SJCRH30 (cell line): ENCODE measurements at regions not wholly inside any gene's neighbourhood (a gene's known extent, or its start where the extent isn't known, plus 50 kb on each side); places are given as distances from the start of the nearest gene placed in this dataset.
A peak's percentile ranks its signal among the peaks of the same experiment; 100 is the strongest.
"Not testable (repeated sequence)": the region's sequence is repeated elsewhere in the genome, so short reads cannot be mapped to it uniquely, and the experiment has no call there.

Experiments
- DNase-seq, 2 experiments: peaks; one replicate each; pipeline ENCODE4 v3.0.0-alpha.2; 2015 to 2020
- H3K27ac ChIP-seq: fragments of 250-450 bp; sonication (Bioruptor Pico); 2 replicates; pipeline ENCODE4 v1.5.1; 2020; ENCODE audit warnings: mild to moderate bottlenecking, moderate library complexity
- H3K27me3 ChIP-seq: fragments of 250-450 bp; sonication (Bioruptor Pico); 2 replicates; pipeline ENCODE4 v1.5.1; 2020; ENCODE audit warnings: mild to moderate bottlenecking, moderate library complexity
- H3K36me3 ChIP-seq: fragments of 250-450 bp; sonication (Bioruptor Pico); 2 replicates; pipeline ENCODE4 v1.5.1; 2020; ENCODE audit warnings: mild to moderate bottlenecking, moderate library complexity
- H3K4me1 ChIP-seq: fragments of 250-450 bp; sonication (Bioruptor Pico); 2 replicates; pipeline ENCODE4 v1.5.1; 2020; ENCODE audit warnings: mild to moderate bottlenecking, moderate library complexity
- H3K4me3 ChIP-seq: fragments of 250-450 bp; sonication (Bioruptor Pico); 2 replicates; pipeline ENCODE4 v1.5.1; 2020; ENCODE audit warnings: mild to moderate bottlenecking, moderate library complexity
- H3K9me3 ChIP-seq: fragments of 250-450 bp; sonication (Bioruptor Pico); replicated peaks from 2 replicates; pipeline ENCODE4 v1.5.1; 2020; ENCODE audit warnings: mild to moderate bottlenecking, moderate library complexity

- not testable (repeated sequence) for H3K36me3 ChIP-seq, H3K27ac ChIP-seq, H3K4me3 ChIP-seq, H3K27me3 ChIP-seq, H3K9me3 ChIP-seq, DNase-seq
- peaks cover 11% of the 10 kb centered on the region; the same call in 1 of the 2 replicates for H3K4me1 ChIP-seq
Observed at GRCh38 chr6:71360556-71361335, 72.1 kb downstream of the OGFRL1 start.

- H3K9me3 ChIP-seq, result no peaks in the 10 kb centered on the region
- no peaks in the 10 kb centered on the region for H3K36me3 ChIP-seq
- H3K27ac ChIP-seq, result no peak overlapping the region
- H3K27me3 ChIP-seq, result no peaks in the 10 kb centered on the region
- H3K4me1 ChIP-seq, result peaks cover 20% of the 10 kb centered on the region
- no peak overlapping the region for H3K4me3 ChIP-seq
- no peak for DNase-seq
Observed at GRCh38 chr6:71364889-71365542, 76.4 kb downstream of the OGFRL1 start.

- Histone ChIP-seq H3K36me3 (0 out of 2 replicates have a peak, but pooled peaks cover 3% of the 10 kb centered on the region), H3K27ac (no peak overlapping the region), H3K4me1 (peaks cover 20% of the 10 kb centered on the region), H3K27me3 (no peaks in the 10 kb centered on the region), H3K9me3 (no peaks in the 10 kb centered on the region), H3K4me3 (no peak overlapping the region)
- peak; percentile 24 to 35 for DNase-seq
Observed at GRCh38 chr6:71367756-71368155, 79.1 kb downstream of the OGFRL1 start.

GRCh38 chr6:71368284-71368683, 79.7 kb downstream of the OGFRL1 start:
- no peak overlapping the region for H3K4me3 ChIP-seq
- no peak for DNase-seq
- H3K36me3 ChIP-seq, result 0 out of 2 replicates have a peak, but pooled peaks cover 3% of the 10 kb centered on the region
- peaks cover 20% of the 10 kb centered on the region for H3K4me1 ChIP-seq
- H3K9me3 ChIP-seq, result no peaks in the 10 kb centered on the region
- no peak overlapping the region for H3K27ac ChIP-seq
- H3K27me3 ChIP-seq, result no peaks in the 10 kb centered on the region

- H3K9me3 ChIP-seq, result no peaks in the 10 kb centered on the region
- DNase-seq, result no peak
Observed at GRCh38 chr6:71371559-71371958, 82.9 kb downstream of the OGFRL1 start.

GRCh38 chr6:71373943-71374342, 85.3 kb downstream of the OGFRL1 start:
- no peak for DNase-seq
- Histone ChIP-seq H3K36me3 (peaks cover 6% of the 10 kb centered on the region; the same call in 1 of the 2 replicates), H3K4me3 (no peak overlapping the region), H3K4me1 (no peaks in the 10 kb centered on the region; the same call in 1 of the 2 replicates), H3K9me3 (no peaks in the 10 kb centered on the region), H3K27me3 (no peaks in the 10 kb centered on the region), H3K27ac (no peak overlapping the region)

More at GRCh38 chr6:71371559-71371958, 82.9 kb downstream of the OGFRL1 start:
- peaks cover 6% of the 10 kb centered on the region; the same call in 1 of the 2 replicates for H3K36me3 ChIP-seq
- peaks cover 4% of the 10 kb centered on the region for H3K4me1 ChIP-seq
- H3K27me3 ChIP-seq, result no peaks in the 10 kb centered on the region
- H3K4me3 ChIP-seq, result no peak overlapping the region
- H3K27ac ChIP-seq, result no peak overlapping the region

GRCh38 chr6:71375676-71376075, 87.1 kb downstream of the OGFRL1 start:
- DNase-seq, result no peak
- Histone ChIP-seq H3K27me3 (no peaks in the 10 kb centered on the region), H3K9me3 (no peaks in the 10 kb centered on the region), H3K4me1 (no peaks in the 10 kb centered on the region; the same call in 1 of the 2 replicates), H3K36me3 (peaks cover 6% of the 10 kb centered on the region; the same call in 1 of the 2 replicates), H3K27ac (no peak overlapping the region), H3K4me3 (no peak overlapping the region)

- Histone ChIP-seq H3K36me3 (peaks cover 6% of the 10 kb centered on the region; the same call in 1 of the 2 replicates), H3K4me1 (peaks cover 3% of the 10 kb centered on the region; the same call in 1 of the 2 replicates), H3K4me3 (no peak overlapping the region), H3K27me3 (no peaks in the 10 kb centered on the region), H3K9me3 (no peaks in the 10 kb centered on the region), H3K27ac (no peak overlapping the region)
- no peak for DNase-seq
Observed at GRCh38 chr6:71376830-71377229, 88.2 kb downstream of the OGFRL1 start.

GRCh38 chr6:71383476-71383875, 94.9 kb downstream of the OGFRL1 start:
- Histone ChIP-seq H3K27me3 (no peaks in the 10 kb centered on the region), H3K27ac (no peak overlapping the region), H3K36me3 (no peaks in the 10 kb centered on the region), H3K9me3 (no peaks in the 10 kb centered on the region), H3K4me1 (peaks cover 7% of the 10 kb centered on the region), H3K4me3 (no peak overlapping the region)
- DNase-seq, result peak in 1 of 2 experiments; percentile 11

GRCh38 chr6:71383901-71384489, 95.4 kb downstream of the OGFRL1 start:
- no peaks in the 10 kb centered on the region for H3K9me3 ChIP-seq
- no peak overlapping the region for H3K4me3 ChIP-seq
- no peaks in the 10 kb centered on the region for H3K36me3 ChIP-seq
- peaks cover 7% of the 10 kb centered on the region for H3K4me1 ChIP-seq
- H3K27me3 ChIP-seq, result no peaks in the 10 kb centered on the region
- H3K27ac ChIP-seq, result no peak overlapping the region
- DNase-seq, result peak; percentile 28 to 69

- no peaks in the 10 kb centered on the region for H3K9me3 ChIP-seq
- H3K4me1 ChIP-seq, result peaks cover 7% of the 10 kb centered on the region
- no peaks in the 10 kb centered on the region for H3K36me3 ChIP-seq
- no peak overlapping the region for H3K4me3 ChIP-seq
- DNase-seq, result no peak
- H3K27me3 ChIP-seq, result no peaks in the 10 kb centered on the region
- no peak overlapping the region for H3K27ac ChIP-seq
Observed at GRCh38 chr6:71385111-71385822, 96.7 kb downstream of the OGFRL1 start.

- Histone ChIP-seq H3K4me3 (no peak overlapping the region), H3K9me3 (no peaks in the 10 kb centered on the region), H3K36me3 (no peaks in the 10 kb centered on the region), H3K27me3 (no peaks in the 10 kb centered on the region), H3K27ac (no peak overlapping the region), H3K4me1 (peaks cover 4% of the 10 kb centered on the region)
- no peak for DNase-seq
Observed at GRCh38 chr6:71386215-71386614, 97.6 kb downstream of the OGFRL1 start.

- Histone ChIP-seq H3K36me3 (no peaks in the 10 kb centered on the region), H3K4me1 (peaks cover 4% of the 10 kb centered on the region), H3K4me3 (no peak overlapping the region), H3K27me3 (no peaks in the 10 kb centered on the region), H3K9me3 (no peaks in the 10 kb centered on the region), H3K27ac (no peak overlapping the region)
- no peak for DNase-seq
Observed at GRCh38 chr6:71387179-71387578, 98.6 kb downstream of the OGFRL1 start.

- Histone ChIP-seq H3K9me3 (no peaks in the 10 kb centered on the region), H3K4me1 (peaks cover 4% of the 10 kb centered on the region), H3K36me3 (no peaks in the 10 kb centered on the region), H3K27ac (no peak overlapping the region), H3K27me3 (no peaks in the 10 kb centered on the region), H3K4me3 (no peak overlapping the region)
- no peak for DNase-seq
Observed at GRCh38 chr6:71388068-71388744, 99.6 kb downstream of the OGFRL1 start.
